OCI-LY1 (cell line): ENCODE measurements at regions not wholly inside any gene's neighbourhood (a gene's known extent, or its start where the extent isn't known, plus 50 kb on each side); places are given as distances from the start of the nearest gene placed in this dataset.

Experiments
- CTCF ChIP-seq: fragments of 200-600 bp; sonication (generic), shearing (Covaris generic); IDR thresholded peaks from 2 replicates; pipeline ENCODE4 v1.5.1; 2017; ENCODE audit warnings: mild to moderate bottlenecking, antibody characterized with exemption, low read length, moderate library complexity, mixed read lengths
- EZH2 ChIP-seq: fragments of 200-600 bp; sonication (generic), shearing (Covaris generic); IDR thresholded peaks from 2 replicates; pipeline ENCODE4 v1.8.0; 2017; ENCODE audit warnings: borderline replicate concordance, mixed run types, mild to moderate bottlenecking, antibody characterized with exemption, low read length, moderate library complexity, mixed read lengths

- TF ChIP-seq CTCF (no peak), EZH2 (no peak)
Measured at GRCh38 chr5:94010814-94011213, 269.4 kb upstream of the POU5F2 start.
